NCI-H146 (cell line): ENCODE measurements at regions not wholly inside any gene's neighbourhood (a gene's known extent, or its start where the extent isn't known, plus 50 kb on each side); places are given as distances from the start of the nearest gene placed in this dataset.
A peak's percentile ranks its signal among the peaks of the same experiment; 100 is the strongest.

Experiments used
- DNase-seq: peaks from one replicate; lab custom pipeline; 2025; lab: John Stamatoyannopoulos, UW

GRCh38 chr21:22573834-22574233 is 1575.6 kb downstream of the NCAM2 start:
- no peak for DNase-seq

GRCh38 chr21:22575165-22575584 is 1577.0 kb downstream of the NCAM2 start:
- DNase-seq: peak; percentile 76

GRCh38 chr21:22579741-22580140 is 1581.5 kb downstream of the NCAM2 start:
- no peak for DNase-seq

- DNase-seq: no peak
Measured at GRCh38 chr21:22582026-22582425, 1583.8 kb downstream of the NCAM2 start.

- DNase-seq: no peak
Measured at GRCh38 chr21:22584308-22584707, 1586.1 kb downstream of the NCAM2 start.

GRCh38 chr21:22585558-22585957 is 1587.3 kb downstream of the NCAM2 start:
- no peak for DNase-seq

- no peak for DNase-seq
Measured at GRCh38 chr21:22597660-22598255, 1599.5 kb downstream of the NCAM2 start.

GRCh38 chr21:22609802-22610201 is 1611.6 kb downstream of the NCAM2 start:
- peak; percentile 64 for DNase-seq

- no peak for DNase-seq
Measured at GRCh38 chr21:22627911-22628310, 1629.7 kb downstream of the NCAM2 start.

GRCh38 chr21:22630953-22631465 is 1632.8 kb downstream of the NCAM2 start:
- DNase-seq: no peak

GRCh38 chr21:22632176-22632575 is 1634.0 kb downstream of the NCAM2 start:
- no peak for DNase-seq

- no peak for DNase-seq
Measured at GRCh38 chr21:22649246-22649645, 1651.0 kb downstream of the NCAM2 start.

GRCh38 chr21:22650226-22650625 is 1652.0 kb downstream of the NCAM2 start:
- no peak for DNase-seq

- DNase-seq: no peak
Measured at GRCh38 chr21:22657781-22658180, 1659.6 kb downstream of the NCAM2 start.

- DNase-seq: no peak
Measured at GRCh38 chr21:22670148-22670547, 1671.9 kb downstream of the NCAM2 start.

GRCh38 chr21:22679207-22679606 is 1681.0 kb downstream of the NCAM2 start:
- no peak for DNase-seq

- no peak for DNase-seq
Measured at GRCh38 chr21:22691658-22692057, 1693.4 kb downstream of the NCAM2 start.

GRCh38 chr21:22703521-22703920 is 1705.3 kb downstream of the NCAM2 start:
- no peak for DNase-seq

GRCh38 chr21:22710721-22711120 is 1712.5 kb downstream of the NCAM2 start:
- DNase-seq: no peak

GRCh38 chr21:22711636-22712035 is 1713.4 kb downstream of the NCAM2 start:
- DNase-seq: no peak

GRCh38 chr21:22725436-22725835 is 1727.2 kb downstream of the NCAM2 start:
- DNase-seq: no peak

GRCh38 chr21:22728091-22728490 is 1729.9 kb downstream of the NCAM2 start:
- no peak for DNase-seq

GRCh38 chr21:22743085-22743484 is 1744.9 kb downstream of the NCAM2 start:
- no peak for DNase-seq

- peak; percentile 1 for DNase-seq
Measured at GRCh38 chr21:22754746-22755145, 1756.5 kb downstream of the NCAM2 start.
